NCI-H446 (cell line): ENCODE measurements at regions not wholly inside any gene's neighbourhood (a gene's known extent, or its start where the extent isn't known, plus 50 kb on each side); places are given as distances from the start of the nearest gene placed in this dataset.
"Not testable (repeated sequence)": the region's sequence is repeated elsewhere in the genome, so short reads cannot be mapped to it uniquely, and the experiment has no call there.

Source experiments
- DNase-seq, 2 experiments: peaks; one replicate each; lab custom pipeline; 2025; lab: John Stamatoyannopoulos, UW

DNA sequence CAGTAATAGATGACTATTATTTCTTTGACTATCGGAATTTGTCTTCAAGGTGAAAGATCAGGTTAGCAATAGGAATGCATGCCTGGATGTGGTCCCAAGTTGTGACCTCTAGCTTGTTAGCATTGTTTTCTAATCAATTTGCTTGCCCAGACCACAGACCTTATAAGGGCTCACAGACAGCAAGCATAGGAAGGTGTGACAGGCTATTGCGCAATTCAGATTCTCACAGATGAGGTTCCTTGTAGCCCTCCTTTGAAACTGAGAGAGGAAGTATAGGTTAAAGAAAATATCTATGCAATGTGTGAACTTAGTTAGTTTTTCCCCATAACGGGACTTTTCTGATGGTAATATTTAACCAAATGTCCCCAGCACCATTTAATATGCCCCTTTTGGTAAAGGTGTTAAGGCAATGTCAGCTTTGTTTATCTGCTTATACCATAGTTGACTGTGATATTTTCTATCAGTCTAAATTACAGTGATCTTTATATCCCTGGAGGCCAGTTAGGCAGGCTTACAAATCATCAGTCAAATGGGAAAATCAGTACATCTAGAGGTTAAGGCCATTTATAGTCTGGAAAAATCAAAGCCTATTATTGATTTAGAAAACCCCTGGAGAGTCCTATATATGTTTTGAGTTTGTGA is 168.1 kb upstream of the MBNL1 start:
- no peak for DNase-seq

DNA sequence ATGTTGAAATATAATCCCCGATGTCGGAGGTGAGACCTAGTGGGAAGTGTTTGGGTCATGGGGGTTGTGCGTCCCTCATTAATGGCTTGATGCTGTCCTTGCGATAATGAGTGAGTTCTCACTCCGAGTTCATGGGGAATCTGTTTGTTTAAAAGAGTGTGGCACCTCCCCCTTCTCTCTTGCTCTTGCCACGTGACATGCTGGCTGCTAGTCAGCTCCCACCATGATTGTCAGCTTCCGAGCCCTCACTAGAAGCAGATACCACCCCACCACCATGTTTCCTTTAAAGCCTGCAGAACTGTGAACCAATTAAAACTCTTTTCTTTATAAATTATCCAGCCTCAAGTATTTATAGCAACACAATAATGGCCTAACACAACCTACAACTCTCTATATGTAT is 166.3 kb upstream of the MBNL1 start:
- no peak for DNase-seq

DNA sequence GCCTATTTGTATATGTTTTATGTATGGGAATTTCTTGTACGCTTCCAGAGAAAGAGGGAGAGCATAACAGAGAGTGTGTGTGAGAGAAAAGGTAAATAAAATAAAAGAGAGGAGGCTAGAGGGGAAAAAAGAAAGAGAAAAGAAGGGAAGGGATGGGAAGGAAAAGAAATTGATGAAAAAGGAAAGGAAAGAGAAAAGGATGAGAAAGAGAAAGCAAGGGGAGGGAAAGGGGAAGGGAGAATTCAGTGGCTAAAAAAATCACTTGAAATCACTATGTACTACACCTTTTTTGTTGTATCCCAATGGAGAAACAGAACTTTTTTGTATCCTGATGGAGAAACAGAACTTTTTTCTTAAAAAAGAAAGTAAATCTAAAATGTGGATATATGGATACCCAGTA is 165.5 kb upstream of the MBNL1 start:
- DNase-seq, result no peak

DNA sequence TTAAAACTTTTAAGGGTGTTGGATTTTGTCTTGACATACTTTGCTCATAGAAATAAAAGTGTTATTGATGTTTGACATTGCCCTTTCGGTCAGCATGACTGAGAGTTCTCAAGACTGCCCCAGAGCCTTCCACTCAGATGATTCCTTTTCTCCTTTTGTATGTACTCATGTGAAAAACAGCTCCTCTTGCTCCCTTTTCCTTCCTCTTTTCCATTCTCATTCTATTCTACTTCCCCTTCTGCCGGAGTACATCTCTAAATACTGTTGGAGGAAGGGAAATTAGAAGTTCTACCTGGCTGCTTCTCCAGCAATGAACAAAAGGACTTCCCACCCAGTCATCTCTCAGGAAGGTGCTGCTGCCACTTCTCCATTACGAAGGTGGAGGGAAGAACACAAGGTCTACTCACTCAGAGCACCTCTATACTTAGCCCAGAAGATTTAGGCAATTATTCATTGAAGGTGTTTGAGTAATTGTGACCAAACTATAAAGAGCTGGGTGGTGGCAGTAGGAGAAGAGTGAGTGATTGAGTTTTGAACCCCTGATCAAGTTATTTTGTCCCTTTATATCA is 163.8 kb upstream of the MBNL1 start:
- no peak for DNase-seq

DNA sequence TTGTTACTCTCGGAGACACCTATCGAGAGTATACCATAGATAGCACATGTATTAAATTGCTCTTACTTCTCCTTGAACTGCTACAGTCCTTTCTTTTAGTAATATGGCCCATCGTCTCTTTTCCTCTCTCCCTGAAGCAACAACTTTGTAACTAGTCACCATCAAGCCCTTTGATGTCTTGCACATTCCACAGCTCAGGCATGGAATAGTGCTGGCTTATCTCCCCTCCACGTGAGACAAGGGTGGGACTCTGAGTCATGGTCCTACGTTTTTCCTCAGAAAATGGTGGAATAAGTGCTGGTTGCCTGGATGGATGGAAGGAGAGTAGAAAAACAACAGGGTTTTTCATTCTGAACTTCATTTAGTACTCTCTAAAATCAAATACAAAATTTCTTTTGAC is 163.3 kb upstream of the MBNL1 start:
- DNase-seq, result no peak

DNA sequence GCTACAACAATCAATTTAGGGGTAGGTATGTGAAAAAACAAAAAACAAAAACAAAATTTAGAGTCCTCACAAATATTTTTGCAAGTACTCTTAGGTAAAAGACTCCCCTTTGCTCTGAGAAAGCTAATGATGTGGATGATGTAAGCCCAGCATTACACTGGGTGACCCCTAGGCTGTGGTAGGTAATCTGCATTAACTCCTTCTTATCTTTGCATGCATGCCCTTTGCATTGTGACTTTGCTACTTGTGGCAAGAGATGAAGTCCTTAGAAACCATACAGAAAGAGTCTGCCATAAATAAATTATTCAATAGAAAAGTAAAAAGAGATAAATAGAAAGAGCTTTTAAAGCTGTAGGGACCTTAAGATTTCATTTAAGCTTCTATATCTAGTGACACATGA is 159.7 kb upstream of the MBNL1 start:
- no peak for DNase-seq

DNA sequence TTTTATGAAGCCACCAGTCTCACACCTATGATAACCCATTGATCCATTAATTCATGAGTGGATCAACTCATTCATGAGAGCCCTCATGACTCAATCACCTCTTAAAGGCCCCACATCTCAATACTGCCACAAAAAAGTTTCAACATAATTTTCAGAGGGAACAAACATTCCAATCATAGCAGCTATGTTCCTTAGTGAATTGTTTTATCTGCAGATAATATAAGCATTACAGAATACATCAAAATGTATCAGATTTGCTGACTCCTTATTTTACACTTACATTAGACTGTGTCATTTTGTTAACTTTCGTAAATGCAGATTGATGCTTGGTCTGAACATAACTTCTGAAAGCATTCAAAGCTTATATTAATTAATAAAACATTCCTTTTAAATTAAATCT is 155.3 kb upstream of the MBNL1 start:
- DNase-seq, result no peak

DNA sequence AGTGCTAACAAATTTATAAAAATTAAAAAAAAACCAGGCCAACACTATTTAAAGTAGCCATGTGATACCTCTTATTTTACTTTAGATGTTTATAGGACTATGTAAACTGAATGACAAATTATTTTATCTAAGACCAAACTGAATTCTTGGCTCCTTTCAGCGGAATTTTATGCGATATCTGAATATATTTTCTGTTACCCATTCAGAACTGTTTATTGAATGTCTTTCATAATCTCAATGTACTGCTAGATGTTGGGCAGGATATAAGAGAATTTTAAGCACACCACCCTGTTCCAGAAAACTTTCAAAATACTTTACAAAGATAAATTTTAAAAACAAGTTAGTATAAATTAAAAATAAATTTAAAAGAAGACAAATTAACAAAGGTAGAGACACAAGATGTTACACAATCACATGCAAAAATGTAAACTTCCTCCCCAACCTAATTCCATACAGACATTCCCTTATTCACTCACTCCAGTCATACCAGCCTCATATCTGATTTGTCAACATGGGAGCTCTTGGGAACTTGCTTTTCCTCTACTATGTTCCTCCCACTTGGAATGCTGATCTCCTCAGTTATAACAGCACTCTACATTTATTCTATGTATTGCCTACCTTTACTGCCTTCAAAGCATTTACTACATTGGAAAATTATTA is 154.6 kb upstream of the MBNL1 start:
- no peak for DNase-seq

DNA sequence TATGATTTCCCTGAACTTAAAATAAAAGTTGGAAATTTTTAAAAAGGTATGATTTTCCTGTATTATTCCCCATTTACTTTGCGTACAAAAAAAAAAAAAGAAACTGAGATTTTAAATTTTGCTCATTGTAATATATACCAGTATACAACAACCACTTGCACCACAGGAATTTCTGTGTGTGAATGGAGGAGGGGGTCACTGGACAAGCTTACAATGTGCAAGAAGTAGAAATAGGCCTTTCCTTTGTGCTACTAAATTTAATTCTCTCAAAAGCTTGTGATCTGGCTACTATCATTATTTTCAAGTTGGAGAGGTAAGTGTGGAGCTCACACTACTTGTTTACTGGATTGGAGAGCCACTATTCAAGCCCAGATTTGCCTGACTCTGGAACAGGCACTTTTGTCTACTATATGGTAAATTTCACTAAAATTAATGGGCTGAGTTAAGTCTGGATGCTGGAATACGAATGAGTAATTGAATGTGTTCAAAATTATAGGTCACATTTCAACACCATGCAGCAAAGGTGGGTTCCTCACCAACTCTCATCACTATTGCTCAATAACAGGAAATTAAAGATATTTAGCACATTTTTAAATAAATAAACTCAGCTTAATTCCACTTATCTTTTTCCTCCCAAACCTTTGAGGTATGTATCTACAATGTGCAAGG is 148.0 kb upstream of the MBNL1 start:
- no peak for DNase-seq

DNA sequence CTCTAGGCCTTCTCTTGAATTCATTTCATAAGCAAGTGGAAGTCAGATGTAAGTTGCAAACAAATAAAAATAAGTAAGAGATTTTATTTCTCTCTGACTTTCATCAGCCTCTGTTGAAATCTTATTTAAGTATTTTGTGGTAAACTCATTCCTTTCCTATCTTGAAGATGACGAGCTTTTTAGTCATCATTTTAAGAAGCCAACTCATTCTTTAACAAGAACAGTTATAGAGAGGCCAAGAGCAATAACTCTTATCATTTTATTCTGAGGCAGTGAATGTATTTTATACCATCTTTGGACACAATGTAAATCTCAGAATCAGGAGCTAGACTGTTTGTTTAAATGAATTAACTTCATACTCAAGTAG is 147.5 kb upstream of the MBNL1 start:
- DNase-seq, result no peak

DNA sequence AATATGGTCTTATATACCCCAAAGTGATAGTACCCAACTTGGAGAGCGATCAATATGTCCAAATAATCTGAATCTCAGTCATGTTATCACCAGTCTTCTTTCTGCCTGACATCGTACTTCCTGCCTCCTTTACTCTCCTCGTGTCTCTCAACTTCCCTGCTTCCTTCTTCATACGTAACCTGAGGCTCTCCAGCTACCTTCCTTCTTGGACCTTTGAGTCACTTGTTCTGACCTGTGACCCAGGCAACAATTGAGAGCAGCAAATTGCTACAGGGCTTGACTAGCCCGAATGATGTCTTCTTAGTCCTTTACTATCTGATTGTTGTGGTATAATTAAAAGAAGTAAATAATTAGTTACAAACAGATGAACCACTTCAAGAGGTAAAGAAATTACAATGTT is 145.9 kb upstream of the MBNL1 start:
- DNase-seq, result no peak

DNA sequence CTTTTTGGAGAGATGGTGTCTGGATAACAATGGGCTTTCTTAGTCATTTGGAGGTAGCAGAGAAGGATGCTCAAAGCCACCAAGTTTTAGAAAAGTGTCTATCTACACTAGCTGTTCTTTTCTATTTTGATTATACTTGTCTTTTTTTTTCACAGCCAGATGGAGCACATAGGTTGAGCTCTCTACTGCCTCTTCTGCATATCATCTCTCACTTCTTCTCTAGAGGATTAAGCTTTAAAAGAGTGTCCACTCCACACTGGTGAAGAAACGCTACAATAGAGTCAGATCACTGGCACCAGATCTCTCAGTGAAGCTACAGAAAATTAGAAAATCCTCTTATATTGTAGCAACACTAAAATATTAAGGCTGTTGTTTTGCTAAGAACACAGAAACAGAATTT is 145.3 kb upstream of the MBNL1 start:
- no peak for DNase-seq

DNA sequence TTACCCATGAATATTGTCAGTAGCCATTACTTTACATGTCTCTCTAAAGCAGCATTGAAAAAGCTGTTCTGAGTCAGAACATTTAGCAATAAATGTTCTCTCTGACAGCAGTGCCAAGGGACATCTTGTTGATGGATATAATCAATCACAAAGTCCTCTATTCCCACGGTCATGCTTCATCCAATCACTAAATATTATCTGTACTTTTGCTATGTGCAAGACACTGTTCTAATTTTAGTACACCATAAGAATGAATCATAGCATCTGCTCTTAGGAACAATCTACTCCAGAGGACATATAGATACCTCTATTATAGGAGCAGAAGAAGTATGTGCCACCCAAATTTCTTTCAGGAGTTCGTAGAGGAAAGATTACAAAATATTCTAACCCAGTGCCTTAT is 142.5 kb upstream of the MBNL1 start:
- DNase-seq, result no peak

DNA sequence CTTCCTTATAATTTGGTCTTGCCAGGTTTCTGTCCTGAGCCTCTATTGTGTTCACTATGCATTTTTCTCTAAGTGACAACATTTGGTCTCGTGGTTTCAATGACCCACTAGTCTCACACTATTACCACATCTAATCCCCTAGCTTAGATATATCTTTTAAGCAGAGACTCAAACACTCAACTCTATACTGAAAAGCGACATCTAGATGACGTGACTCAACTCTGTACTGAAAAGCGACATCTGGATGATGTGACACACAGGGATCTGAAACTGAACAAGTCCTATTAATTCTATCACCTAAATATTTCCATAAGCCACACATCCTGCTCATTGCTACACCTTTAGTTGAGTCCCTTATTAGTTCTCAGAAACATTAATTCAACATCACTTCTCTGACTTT is 141.7 kb upstream of the MBNL1 start:
- DNase-seq, result no peak

DNA sequence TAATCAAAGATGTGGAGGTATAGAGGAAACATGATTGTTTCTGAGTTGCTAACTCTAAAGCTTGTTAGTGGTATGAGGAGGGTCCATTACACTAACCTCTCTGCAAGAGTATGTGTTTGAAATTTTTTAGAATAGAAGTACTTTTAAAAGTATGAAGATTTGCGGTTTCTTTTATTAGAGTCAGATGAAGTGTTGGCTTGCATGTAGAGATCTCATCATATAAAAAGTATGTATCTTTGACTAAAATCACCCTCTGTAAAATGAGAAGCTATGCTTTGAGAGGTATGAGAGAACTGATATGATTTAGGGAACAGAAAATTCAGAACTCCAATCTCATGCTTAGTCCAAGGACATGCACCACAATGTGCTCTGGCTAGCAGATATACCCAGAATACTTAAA is 140.4 kb upstream of the MBNL1 start:
- DNase-seq, result no peak

DNA sequence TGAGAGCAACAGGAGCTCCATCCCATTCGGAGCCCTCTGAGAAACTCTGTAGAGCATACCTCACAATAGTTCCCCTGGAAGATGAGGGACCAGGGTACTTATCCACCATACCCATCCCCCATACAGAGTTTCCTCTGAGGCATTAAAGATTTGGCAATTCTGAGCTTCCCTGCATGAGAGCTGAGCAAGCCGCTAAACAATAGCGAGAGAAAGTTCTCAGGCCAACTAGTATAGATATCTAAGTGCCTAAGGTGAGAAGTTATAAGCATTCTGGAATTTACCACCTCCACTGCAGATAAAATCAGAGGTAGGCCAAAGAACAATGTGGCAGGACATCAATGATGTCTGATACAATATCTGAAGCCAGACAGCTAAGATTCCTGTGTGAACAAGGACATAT is 129.1 kb upstream of the MBNL1 start:
- no peak for DNase-seq

DNA sequence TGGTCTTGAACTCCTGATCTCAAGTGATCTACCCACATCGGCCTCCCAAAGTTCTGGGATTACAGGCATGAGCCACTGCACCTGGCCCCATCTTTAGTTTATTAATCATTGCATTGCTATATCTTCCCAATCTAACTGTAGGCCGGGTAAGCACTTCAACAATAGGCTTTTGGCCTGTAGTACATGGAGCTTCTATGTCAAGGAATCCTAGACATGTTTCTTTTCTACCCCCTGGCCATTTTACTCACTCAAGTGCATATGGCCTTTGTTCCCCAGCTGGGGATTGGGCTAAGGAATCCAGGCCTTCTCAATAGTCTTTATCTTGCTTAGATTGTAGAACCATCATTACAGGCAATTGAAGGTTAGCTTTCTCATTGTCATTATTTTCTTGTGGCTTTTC is 122.3 kb upstream of the MBNL1 start:
- no peak for DNase-seq

DNA sequence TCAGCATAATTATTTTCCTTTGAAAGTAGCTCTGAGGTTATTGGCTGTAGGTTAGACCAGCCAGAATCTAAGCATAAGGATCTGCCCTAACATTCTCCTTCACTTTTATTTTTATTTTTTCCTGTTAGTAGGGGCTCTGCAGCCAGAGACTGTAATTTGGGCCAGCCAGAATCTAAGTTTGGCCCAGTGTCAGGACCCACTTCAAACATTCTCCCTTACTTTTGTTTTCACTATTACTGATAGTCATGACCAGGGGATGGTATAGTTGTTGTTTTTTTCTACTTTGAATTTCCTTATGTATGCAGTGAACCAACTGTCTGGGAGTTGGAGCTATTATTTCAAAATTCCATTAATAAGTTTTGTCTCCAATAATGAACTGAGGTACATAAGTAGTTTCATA is 121.0 kb upstream of the MBNL1 start:
- DNase-seq, result no peak

DNA sequence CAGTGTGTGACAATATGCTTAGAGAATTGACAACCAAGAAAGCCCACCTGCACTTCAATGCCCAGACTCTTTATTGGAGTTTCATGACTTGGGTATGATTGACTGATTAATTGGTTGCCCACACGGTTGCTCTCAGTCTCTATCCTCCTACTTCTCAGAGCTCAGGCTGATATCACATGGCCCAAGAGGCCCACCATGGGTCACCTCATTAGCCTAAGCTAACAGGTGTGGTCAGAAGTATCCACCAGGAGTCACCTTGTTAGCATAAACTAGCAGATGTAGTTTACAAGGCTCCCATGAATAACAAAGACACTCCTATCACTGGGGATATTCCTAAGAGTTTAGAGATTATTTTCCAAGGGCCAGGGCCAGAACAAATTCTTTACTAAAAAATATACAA is 120.2 kb upstream of the MBNL1 start:
- DNase-seq, result no peak

DNA sequence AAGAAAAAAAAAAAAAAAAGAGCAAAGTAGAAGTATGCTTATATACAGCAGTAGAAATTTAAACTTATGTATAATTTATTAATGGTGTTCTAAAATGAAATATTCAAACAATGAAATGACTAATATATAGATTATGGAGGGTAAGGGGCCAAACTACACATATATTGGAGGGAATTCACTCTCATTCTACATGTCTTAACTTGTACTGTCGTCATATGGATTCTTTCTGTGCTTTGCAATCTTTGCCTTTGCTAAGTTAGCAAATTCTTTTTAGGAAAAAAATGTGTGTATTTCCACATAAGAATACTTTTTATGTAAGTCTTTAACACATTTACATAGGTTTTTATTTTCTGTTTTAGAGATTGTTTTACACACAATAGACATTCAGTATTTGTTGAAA is 118.9 kb upstream of the MBNL1 start:
- DNase-seq, result no peak

DNA sequence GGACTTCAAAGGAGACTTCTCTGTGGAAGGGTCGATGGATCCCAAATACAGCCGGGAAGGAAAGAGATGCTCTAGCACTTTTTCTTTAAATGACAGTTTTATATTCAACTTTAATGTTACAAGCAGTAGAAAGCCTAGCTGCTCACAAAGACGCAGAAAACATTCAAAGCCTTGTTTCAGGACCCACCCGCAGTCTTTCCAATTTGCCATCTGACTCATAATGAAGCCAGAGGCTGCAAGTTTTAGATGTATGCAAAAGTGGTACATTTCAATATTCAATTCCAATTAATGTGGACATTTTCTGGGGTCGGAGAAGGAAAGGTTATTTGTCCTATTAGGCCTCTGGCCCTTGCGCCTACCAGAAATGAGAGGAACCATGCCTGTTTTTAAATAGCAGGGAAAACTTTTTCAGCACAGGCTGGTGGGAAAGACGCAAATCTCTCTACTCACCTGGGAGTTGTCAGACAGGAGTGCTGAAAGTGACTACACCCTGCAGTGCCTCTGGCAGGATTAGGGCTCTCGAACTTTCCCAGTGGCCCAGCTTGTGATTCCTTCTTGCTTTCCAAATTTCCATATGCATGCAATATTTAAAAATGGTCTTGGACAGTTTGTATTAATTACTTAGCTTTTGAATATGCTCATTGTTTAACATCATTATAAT is 117.4 kb upstream of the MBNL1 start:
- no peak for DNase-seq

DNA sequence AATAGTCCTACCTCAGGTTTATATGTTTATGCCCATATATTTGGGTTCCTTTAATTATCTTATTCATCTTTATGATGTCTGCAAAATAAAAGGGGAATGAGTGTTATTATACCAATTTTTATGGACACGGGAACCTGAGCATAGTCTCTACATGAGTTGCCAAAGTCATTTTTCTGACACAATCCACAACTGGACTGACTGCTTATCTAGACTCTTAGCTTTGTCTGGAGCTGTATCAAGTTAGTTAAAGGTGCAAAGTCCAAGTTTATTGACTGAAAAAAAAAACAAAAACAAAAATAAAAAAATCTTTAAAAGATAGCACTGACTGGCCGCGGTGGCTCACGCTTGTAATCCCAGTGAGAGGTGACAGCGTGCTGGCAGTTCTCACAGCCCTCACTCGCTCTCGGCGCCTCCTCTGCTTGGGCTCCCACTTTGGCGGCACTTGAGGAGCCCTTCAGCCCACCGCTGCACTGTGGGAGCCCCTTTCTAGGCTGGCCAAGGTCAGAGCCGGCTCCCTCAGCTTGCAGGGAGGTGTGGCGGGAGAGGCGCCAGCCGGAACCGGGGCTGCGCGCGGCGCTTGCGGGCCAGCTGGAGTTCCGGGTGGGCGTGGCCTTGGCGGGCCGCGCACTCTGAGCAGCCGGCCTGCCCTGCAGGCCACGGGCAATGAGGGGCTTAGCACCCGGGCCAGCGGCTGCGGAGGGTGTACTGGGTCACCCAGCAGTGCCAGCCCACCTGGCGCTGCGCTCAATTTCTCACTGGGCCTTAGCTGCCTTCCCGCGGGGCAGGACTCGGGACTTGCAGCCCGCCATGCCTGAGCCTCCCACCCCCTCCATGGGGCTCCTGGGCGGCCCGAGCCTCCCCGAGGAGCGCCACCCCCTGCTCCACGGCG is 116.6 kb upstream of the MBNL1 start:
- not testable (repeated sequence) for DNase-seq
